Gastroesophageal sphincter (tissue), 4 donors: ENCODE measurements at regions not wholly inside any gene's neighbourhood (a gene's known extent, or its start where the extent isn't known, plus 50 kb on each side); places are given as distances from the start of the nearest gene placed in this dataset.

Source experiments
- ATAC-seq: fragments of 150-250 bp; one replicate; pipeline ENCODE4 v1.9.1; 2016; ENCODE audit warnings: mild to moderate bottlenecking, moderate library complexity
- H3K27ac ChIP-seq, 4 donors: fragments of 200-600 bp; sonication (generic) in 3 of 4; 1 replicate in 3 of 4; 2 replicates in 1 of 4; pipeline ENCODE4 v1.5.1; 2016 to 2019
- H3K27me3 ChIP-seq: fragments of 200-600 bp; sonication (generic); one replicate; pipeline ENCODE4 v1.5.1; 2019
- H3K36me3 ChIP-seq, 2 donors: fragments of 200-600 bp; sonication (generic); one replicate each; pipeline ENCODE4 v1.5.1; 2019; ENCODE audit warnings: control low read depth in 1 of 2
- H3K4me1 ChIP-seq, 3 donors: fragments of 200-600 bp; sonication (generic); 1 replicate in 2 of 3; 2 replicates in 1 of 3; pipeline ENCODE4 v1.5.1; 2016 to 2019; ENCODE audit warnings: control low read depth in 2 of 3
- H3K4me3 ChIP-seq, 2 donors: fragments of 200-600 bp; sonication (generic); one replicate each; pipeline ENCODE4 v1.5.1; 2019; ENCODE audit warnings: mild to moderate bottlenecking in 1 of 2, moderate library complexity in 1 of 2
- H3K9me3 ChIP-seq, 3 donors: fragments of 200-600 bp; sonication (generic); one replicate each; pipeline ENCODE4 v1.5.1; 2017 to 2019; ENCODE audit warnings: control low read depth in 2 of 3
- CTCF ChIP-seq, 4 experiments: fragments of 200-600 bp in 2 of 4; fragments of 450-650 bp in 2 of 4; sonication (generic) in 1 of 4; IDR thresholded peaks; one replicate each; pipeline ENCODE4 v1.5.1; 2017 to 2019; ENCODE audit warnings: antibody characterized with exemption in 4 of 4, mild to moderate bottlenecking in 2 of 4, moderate library complexity in 2 of 4
- EP300 ChIP-seq: sonication (generic); formaldehyde crosslinking; IDR thresholded peaks from one replicate; pipeline ENCODE4 v1.6.1; 2017; ENCODE audit warnings: antibody characterized with exemption, mild to moderate bottlenecking
- POLR2A ChIP-seq, 2 donors: fragments of 450-650 bp; IDR thresholded peaks; one replicate each; pipeline ENCODE4 v1.6.1; 2017; ENCODE audit warnings: antibody characterized with exemption in 2 of 2, mild to moderate bottlenecking in 2 of 2, moderate library complexity in 1 of 2
- POLR2AphosphoS5 ChIP-seq: sonication (generic); formaldehyde crosslinking; IDR thresholded peaks from one replicate; pipeline ENCODE4 v1.6.1; 2017; ENCODE audit warnings: antibody characterized with exemption
- WGBS, 2 donors: methylation state at CpG; one replicate each; pipeline ENCODE4 v1.1.5; 2018; ENCODE audit warnings: low coverage in 1 of 2; 5-methylcytosine and 5-hydroxymethylcytosine counted together

- Histone ChIP-seq H3K27ac (no peak overlapping the region), H3K36me3 (no peaks in the 10 kb centered on the region), H3K4me3 (no peak overlapping the region), H3K27me3 (no peaks in the 10 kb centered on the region), H3K4me1 (no peaks in the 10 kb centered on the region), H3K9me3 (no peaks in the 10 kb centered on the region)
- TF ChIP-seq CTCF (IDR thresholded peaks at IDR 0.05) (no peak), POLR2A (IDR thresholded peaks at IDR 0.05) (no peak)
- no peak for ATAC-seq
- 44 to 64% methylated on average over 2 of the region's 2 CpGs for WGBS, 2 donors
These were observed 76.4 kb upstream of the DLX6 start for GRCh38 chr7:96928965-96929364.

- H3K36me3 ChIP-seq: no peaks in the 10 kb centered on the region
- no peaks in the 10 kb centered on the region for H3K4me1 ChIP-seq
- ATAC-seq: no peak
- no peaks in the 10 kb centered on the region for H3K9me3 ChIP-seq
- no peaks in the 10 kb centered on the region for H3K27me3 ChIP-seq
- H3K4me3 ChIP-seq: no peak overlapping the region
- TF ChIP-seq POLR2A (IDR thresholded peaks at IDR 0.05) (no peak), POLR2AphosphoS5 (no peak), EP300 (no peak), CTCF (IDR thresholded peaks at IDR 0.05) (no peak)
- WGBS, 2 donors: 58 to 100% methylated on average over 1 of the region's 1 CpG
- no peak overlapping the region for H3K27ac ChIP-seq
These were observed 73.5 kb upstream of the DLX6 start for GRCh38 chr7:96931891-96932290.

GRCh38 chr7:96933067-96933645 lies 72.2 kb upstream of the DLX6 start:
- H3K4me3 ChIP-seq: no peak overlapping the region
- no peaks in the 10 kb centered on the region for H3K4me1 ChIP-seq
- no peak for ATAC-seq
- H3K27me3 ChIP-seq: no peaks in the 10 kb centered on the region
- no peak overlapping the region for H3K27ac ChIP-seq
- no peaks in the 10 kb centered on the region for H3K36me3 ChIP-seq
- WGBS, 2 donors: 60 to 66% methylated on average over 5 to 9 of the region's 9 CpGs
- TF ChIP-seq EP300 (no peak), POLR2A (IDR thresholded peaks at IDR 0.05) (no peak), POLR2AphosphoS5 (no peak), CTCF (IDR thresholded peaks at IDR 0.05) (no peak)
- H3K9me3 ChIP-seq: no peaks in the 10 kb centered on the region

GRCh38 chr7:96936621-96937020 lies 68.7 kb upstream of the DLX6 start:
- H3K4me1 ChIP-seq: no peaks in the 10 kb centered on the region
- no peak for TF ChIP-seq POLR2A (IDR thresholded peaks at IDR 0.05)
- no peak for TF ChIP-seq POLR2AphosphoS5
- TF ChIP-seq CTCF (IDR thresholded peaks at IDR 0.05): no peak
- TF ChIP-seq EP300: no peak
- ATAC-seq: no peak

GRCh38 chr7:96942112-96942511 lies 63.2 kb upstream of the DLX6 start:
- no peak for ATAC-seq
- Histone ChIP-seq H3K27ac (no peak overlapping the region), H3K27me3 (peaks cover 12% of the 10 kb centered on the region), H3K4me3 (no peak overlapping the region), H3K4me1 (no peaks in the 10 kb centered on the region), H3K9me3 (no peaks in the 10 kb centered on the region), H3K36me3 (no peaks in the 10 kb centered on the region)
- TF ChIP-seq EP300: no peak
- WGBS, 2 donors: 75 to 77% methylated on average over 3 to 4 of the region's 4 CpGs

More at GRCh38 chr7:96936621-96937020, 68.7 kb upstream of the DLX6 start:
- Histone ChIP-seq H3K27ac (no peak overlapping the region), H3K27me3 (peaks cover under 1% of the 10 kb centered on the region), H3K4me3 (no peak overlapping the region), H3K36me3 (no peaks in the 10 kb centered on the region), H3K9me3 (no peaks in the 10 kb centered on the region)
- 58 to 78% methylated on average over 2 of the region's 2 CpGs for WGBS, 2 donors
